HG03135 (cell line): ENCODE measurements at regions not wholly inside any gene's neighbourhood (a gene's known extent, or its start where the extent isn't known, plus 50 kb on each side); places are given as distances from the start of the nearest gene placed in this dataset.
"Not testable (repeated sequence)": the region's sequence is repeated elsewhere in the genome, so short reads cannot be mapped to it uniquely, and the experiment has no call there.

Source experiments
- ATAC-seq: cut with Tn5 transposase; IDR thresholded peaks from one replicate; pipeline ENCODE4 v1.9.1; 2021; ENCODE audit warnings: mild to moderate bottlenecking, moderate library complexity; ENCODE audit not compliant: unreplicated experiment

DNA sequence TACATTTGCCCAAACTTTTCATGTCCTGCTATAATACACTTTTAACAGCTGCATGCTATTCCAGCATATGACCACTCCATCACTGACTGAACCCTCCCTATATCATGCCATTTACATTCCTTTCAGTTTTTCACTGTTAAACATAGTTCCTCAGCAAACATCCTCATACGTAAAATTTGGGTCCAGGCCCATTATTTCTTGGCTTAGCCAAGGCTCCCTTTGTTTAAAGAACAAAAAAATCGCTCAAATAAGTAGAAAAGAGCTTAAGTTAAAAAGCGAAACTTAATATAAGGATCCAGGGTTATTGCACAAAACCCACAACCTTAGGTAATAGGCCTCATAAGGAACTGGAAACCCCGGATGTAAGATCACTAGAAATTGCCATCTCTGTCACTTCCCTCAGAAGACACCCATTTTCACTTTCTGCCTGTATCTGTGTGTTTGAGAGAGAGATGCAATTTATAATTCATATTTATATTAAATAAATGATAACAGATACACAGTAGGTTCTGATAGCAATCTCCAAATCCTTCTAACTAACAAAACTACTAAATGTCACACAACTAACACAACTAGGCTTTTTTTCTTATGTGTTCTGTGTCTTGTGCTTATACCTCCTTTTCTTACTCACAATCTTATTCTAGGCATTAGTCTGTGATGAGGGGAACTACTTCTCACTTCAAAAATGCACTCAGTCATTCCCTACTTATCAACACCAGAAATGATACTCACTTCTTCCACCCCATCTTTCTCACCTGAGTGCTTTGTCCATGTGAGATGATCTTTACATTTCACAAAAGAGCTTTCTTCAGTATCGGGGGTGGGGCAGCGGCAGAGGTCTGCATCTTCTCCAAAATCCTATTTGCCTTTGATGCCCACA lies 59.9 kb upstream of the FAM241A start:
- ATAC-seq: no peak

DNA sequence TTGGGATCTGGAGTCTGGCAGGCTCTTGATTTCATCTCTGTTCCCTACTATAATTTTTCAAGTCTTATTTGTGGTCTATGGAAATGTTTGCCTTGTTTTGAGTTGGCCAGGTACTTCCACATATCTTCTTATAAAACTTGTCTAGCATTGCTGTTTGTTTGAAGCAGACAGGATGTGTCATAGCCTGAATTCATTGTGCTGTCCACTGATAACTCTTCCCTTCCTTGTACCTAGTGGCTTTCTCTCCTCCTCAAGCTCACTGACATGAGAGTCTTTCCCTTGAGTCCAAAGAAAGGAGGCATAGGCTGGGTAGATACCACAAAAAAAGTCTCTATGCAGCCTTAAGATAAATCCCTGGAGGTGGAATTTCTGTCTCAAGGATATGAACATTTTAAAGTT lies 59.2 kb upstream of the FAM241A start:
- no peak for ATAC-seq

DNA sequence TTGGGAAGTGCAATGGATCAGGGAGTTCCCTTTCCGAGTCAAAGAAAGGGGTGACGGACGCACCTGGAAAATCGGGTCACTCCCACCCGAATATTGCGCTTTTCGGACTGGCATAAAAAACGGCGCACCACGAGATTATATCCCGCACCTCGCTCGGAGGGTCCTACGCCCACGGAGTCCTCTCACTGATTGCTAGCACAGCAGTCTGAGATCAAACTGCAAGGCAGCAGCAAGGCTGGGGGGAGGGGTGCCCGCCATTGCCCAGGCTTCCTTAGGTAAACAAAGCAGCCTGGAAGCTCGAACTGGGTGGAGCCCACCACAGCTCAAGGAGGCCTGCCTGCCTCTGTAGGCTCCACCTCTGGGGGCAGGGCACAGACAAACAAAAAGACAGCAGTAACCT lies 58.6 kb upstream of the FAM241A start:
- ATAC-seq: not testable (repeated sequence)

DNA sequence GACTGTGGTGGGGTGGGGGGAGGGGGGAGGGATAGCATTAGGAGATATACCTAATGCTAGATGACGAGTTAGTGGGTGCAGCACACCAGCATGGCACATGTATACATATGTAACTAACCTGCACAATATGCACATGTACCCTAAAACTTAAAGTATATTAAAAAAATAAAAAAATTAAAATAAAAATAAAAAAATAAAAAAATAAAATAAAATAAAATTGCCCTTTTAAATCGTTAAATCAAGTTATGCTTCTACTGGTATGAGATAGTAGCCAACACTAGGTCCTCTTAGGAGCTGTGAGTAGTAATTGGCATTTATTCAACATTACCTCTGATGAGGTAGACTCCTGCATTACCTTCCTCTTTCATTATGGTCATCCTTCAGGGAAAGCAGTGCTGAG lies 52.9 kb upstream of the FAM241A start:
- not testable (repeated sequence) for ATAC-seq

DNA sequence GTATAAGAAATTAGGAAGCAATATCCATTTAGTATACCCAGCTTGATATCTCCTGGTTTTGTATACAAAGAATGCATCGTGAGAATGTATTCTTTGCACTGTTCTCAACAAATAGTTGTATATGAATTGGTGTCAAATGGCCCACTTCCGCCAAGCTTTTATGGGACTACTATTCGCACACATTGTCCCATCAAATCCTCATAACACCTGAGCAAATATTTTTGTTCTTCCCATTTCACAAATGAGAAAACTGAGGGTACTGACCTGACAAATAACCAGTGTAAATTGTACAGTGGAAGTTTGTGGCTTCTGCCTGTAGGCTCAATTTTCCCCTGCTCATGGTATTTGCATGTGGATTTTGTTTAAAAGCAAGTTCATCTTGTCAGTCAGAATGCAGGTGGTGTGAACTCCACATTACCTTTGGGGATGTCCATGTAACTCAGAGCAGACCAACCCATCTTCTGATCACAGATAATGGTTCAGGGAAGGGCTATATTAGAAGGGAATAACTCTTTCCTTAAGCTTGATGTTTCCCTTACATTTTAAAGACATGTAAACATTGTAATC lies 51.5 kb upstream of the FAM241A start:
- ATAC-seq: no peak

DNA sequence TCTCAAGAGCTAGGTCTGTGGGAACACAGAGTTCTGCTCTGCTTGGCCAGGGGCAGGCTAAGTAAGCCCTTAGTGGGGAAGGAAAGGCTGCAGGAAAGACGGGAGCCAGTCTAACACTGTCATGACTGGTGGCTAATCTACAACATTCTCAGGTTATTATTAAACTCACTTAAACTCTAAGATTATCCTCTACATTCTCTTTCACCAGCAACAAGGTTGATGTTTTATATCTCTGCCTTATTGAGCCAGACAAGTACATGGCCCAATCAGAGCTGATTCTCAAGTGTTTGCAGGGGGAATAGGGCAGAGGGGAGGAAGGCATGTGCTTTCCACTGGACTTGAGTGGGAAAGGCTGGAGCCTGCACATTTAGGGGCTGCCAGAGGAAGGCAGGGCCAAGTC lies 50.9 kb upstream of the FAM241A start:
- no peak for ATAC-seq
